GM10266 (cell line): ENCODE measurements at regions not wholly inside any gene's neighbourhood (a gene's known extent, or its start where the extent isn't known, plus 50 kb on each side); places are given as distances from the start of the nearest gene placed in this dataset.
"Not testable (repeated sequence)": the region's sequence is repeated elsewhere in the genome, so short reads cannot be mapped to it uniquely, and the experiment has no call there.

Source experiments
- DNase-seq: peaks from one replicate; pipeline ENCODE4 v3.0.0; 2012; ENCODE audit errors: extremely low spot score
- TF ChIP-seq, protein P1 (sequence below): IDR thresholded peaks from 2 replicates; pipeline ENCODE4 v1.5.1; 2012; ENCODE audit warnings: mild to moderate bottlenecking, low read depth; ENCODE audit not compliant: control insufficient read depth, insufficient read depth; ENCODE audit errors: missing control alignments

DNA sequence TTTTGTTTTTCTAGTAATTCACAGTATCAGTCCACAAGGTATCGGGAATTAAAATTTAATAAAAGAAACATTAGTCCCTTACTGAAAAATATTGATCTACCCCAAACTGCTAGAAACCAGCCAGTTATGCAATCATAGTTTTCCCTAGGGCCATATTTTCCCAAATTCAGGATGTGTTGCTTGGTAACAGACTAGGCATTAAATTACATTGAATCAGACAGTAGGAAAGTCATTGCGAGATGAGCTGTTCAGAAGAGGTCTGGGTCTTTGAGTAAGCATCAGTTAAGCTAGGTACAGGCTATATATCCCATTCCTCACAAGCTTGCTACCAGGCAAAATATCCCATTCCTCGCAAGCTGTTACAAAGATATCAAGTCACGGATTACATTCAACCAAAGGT is 123.0 kb upstream of the CCDC150 start:
- TF ChIP-seq, protein P1, sequence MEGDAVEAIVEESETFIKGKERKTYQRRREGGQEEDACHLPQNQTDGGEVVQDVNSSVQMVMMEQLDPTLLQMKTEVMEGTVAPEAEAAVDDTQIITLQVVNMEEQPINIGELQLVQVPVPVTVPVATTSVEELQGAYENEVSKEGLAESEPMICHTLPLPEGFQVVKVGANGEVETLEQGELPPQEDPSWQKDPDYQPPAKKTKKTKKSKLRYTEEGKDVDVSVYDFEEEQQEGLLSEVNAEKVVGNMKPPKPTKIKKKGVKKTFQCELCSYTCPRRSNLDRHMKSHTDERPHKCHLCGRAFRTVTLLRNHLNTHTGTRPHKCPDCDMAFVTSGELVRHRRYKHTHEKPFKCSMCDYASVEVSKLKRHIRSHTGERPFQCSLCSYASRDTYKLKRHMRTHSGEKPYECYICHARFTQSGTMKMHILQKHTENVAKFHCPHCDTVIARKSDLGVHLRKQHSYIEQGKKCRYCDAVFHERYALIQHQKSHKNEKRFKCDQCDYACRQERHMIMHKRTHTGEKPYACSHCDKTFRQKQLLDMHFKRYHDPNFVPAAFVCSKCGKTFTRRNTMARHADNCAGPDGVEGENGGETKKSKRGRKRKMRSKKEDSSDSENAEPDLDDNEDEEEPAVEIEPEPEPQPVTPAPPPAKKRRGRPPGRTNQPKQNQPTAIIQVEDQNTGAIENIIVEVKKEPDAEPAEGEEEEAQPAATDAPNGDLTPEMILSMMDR: no peak
- no peak for DNase-seq

DNA sequence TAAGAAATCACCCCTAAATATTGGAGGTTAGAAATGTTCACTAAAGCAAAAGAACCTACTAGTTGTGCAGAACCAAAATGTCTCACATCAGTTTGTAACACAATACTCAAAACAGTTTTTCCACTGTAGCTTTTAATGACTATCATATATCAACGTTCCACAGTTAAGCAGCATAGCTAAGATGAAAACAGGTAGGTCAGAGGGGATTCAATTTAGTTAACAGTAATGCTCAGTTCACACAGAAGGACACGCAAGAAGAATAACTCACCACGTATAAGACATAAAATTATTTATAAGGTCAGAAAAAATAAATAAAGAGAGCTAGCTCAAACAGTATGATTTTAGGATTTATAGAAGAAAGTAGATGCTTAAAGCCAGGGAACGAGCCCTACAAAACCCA is 118.9 kb upstream of the CCDC150 start:
- TF ChIP-seq, protein P1: no peak
- DNase-seq: no peak

GRCh38 chr2:196526981-196527725 is 112.4 kb upstream of the CCDC150 start:
- DNase-seq: not testable (repeated sequence)

DNA sequence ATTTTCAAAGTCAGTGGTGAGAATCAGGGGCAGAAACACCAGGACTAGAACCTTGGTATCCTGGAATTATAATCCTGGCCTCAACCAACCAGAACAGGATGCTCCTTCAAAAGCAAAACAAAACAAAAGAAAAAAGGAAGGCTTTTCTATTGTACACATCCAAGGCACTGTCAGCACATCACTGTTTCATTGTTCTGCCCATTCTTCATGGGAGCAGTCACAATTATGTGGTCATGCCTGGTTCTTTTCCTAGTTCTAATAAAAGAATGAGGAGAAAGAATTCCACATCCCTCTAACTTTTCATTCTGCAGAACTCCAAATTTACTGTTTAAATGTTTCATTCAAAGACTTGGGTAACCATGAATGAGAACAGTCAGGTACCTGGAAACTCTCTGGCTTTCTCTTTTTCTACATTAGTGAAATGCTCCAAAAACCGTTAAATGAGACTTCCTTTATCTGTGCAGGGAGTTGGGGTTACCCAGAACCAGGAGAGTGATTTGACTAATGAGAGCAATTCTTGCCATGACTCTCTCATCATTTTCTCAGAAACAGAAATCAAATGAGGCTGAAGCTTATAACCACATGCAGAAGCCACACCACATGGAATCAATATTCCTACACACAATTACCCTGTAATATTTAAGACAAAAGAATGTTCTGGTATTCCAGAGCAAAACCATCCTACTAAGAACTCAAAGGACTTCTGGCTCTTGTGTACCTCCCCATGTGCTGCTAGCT is 110.9 kb upstream of the CCDC150 start:
- TF ChIP-seq, protein P1: no peak
- no peak for DNase-seq

- TF ChIP-seq, protein P1: no peak
- peak; percentile 22 for DNase-seq
These were observed 108.6 kb upstream of the CCDC150 start for GRCh38 chr2:196530910-196531309.

DNA sequence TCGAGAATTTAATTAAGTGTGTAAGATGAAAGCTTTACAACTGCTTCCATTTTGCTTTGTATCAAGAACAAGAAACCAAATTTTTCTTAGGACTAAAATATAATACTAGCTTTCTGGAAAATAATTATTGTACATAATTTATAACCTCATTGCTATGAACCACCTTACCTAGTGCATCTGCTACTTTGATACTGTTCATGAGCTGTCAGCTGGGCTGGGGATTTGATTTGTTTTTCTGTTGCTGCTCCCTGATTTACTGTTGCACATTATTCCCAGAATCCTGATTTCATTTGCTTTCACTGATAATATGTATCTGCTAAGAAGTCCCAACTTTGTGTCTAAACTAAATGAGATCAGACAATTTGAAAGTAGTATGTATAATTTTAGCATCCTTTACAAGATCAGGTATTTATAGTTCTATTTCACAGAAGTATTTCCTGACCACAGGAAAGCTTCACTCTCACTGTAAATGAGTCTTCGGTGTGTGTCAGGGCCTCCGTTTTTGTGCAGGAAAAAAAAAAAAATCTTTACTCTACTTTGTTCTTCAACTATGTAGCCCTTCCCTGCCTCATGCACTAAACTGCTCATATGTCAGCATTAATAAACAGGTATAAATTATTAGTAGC is 105.6 kb upstream of the CCDC150 start:
- no peak for DNase-seq
- TF ChIP-seq, protein P1: no peak

DNA sequence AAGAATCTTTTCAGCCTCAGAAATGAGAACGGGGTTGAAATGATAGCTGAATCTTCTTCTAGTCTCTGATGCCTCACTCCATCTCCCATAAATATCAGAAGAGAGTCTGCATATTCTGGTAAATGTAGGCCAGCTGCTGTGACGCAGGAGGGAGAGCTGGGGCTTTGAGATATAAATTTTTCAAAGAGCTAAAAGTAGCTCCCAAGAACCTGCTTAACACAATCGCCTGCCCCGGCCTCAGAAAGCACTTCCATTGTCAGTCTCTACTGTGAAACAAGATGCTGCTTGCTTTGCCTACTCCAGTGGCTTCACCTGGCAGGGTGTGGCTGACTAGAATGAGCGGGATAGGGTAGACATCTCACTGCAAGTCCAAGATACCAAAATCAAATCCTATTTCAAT is 105.0 kb upstream of the CCDC150 start:
- TF ChIP-seq, protein P1: no peak
- no peak for DNase-seq
